Testis (tissue), 2 donors: ENCODE measurements at regions not wholly inside any gene's neighbourhood (a gene's known extent, or its start where the extent isn't known, plus 50 kb on each side); places are given as distances from the start of the nearest gene placed in this dataset.

ENCODE experiments used
- POLR2A ChIP-seq: fragments of 450-650 bp; IDR thresholded peaks from one replicate; pipeline ENCODE4 v1.6.1; 2017; ENCODE audit warnings: antibody characterized with exemption, mild to moderate bottlenecking, moderate library complexity
- TF ChIP-seq, protein P1 (sequence below), 3 experiments: fragments of 450-650 bp in 2 of 3; fragments of 200-600 bp in 1 of 3; sonication (generic) in 1 of 3; IDR thresholded peaks; one replicate each; pipeline ENCODE4 v1.5.1; 2016 to 2019; ENCODE audit warnings: antibody characterized with exemption in 3 of 3, mild to moderate bottlenecking in 2 of 3, moderate library complexity in 1 of 3

DNA sequence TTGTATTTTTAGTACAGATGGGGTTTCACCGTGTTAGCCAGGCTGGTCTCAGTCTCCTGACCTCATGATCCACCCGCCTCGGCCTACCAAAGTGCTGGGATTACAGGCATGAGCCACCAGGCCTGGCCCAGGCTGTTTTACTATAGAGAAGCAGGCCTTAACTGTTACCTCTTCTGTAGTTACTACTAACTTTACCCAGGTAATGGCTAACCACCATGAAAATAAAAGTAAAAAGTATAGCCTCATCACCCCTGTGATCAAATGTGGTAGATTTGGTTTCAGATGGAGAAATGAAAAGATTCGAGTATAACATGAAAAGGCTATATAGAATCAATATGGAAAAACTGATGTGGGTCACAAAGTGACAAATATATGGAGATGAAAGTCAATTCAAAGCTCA is 210.1 kb downstream of the CD47 start:
- TF ChIP-seq POLR2A = no peak
- TF ChIP-seq, protein P1, sequence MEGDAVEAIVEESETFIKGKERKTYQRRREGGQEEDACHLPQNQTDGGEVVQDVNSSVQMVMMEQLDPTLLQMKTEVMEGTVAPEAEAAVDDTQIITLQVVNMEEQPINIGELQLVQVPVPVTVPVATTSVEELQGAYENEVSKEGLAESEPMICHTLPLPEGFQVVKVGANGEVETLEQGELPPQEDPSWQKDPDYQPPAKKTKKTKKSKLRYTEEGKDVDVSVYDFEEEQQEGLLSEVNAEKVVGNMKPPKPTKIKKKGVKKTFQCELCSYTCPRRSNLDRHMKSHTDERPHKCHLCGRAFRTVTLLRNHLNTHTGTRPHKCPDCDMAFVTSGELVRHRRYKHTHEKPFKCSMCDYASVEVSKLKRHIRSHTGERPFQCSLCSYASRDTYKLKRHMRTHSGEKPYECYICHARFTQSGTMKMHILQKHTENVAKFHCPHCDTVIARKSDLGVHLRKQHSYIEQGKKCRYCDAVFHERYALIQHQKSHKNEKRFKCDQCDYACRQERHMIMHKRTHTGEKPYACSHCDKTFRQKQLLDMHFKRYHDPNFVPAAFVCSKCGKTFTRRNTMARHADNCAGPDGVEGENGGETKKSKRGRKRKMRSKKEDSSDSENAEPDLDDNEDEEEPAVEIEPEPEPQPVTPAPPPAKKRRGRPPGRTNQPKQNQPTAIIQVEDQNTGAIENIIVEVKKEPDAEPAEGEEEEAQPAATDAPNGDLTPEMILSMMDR (IDR thresholded peaks at IDR 0.05) = no peak
